A673 (cell line): ENCODE measurements at regions not wholly inside any gene's neighbourhood (a gene's known extent, or its start where the extent isn't known, plus 50 kb on each side); places are given as distances from the start of the nearest gene placed in this dataset.

Experiments used
- BruUV-seq: library from RNA; stranded (reverse); fragments of 400-500 nt; replicated peaks from 2 replicates; lab custom pipeline; 2021; lab: Mats Ljungman, UMichigan
- CTCF ChIA-PET: fragments of 300-600 bp; sonication (Branson Sonifier 250); formaldehyde crosslinking; loops from one replicate; lab custom pipeline; 2022; ENCODE audit warnings: antibody characterized with exemption; lab: Charles Lee
- POLR2A ChIA-PET: fragments of 300-600 bp; sonication (Branson Sonifier 250); formaldehyde crosslinking; loops from one replicate; lab custom pipeline; 2022; ENCODE audit warnings: antibody characterized with exemption; ENCODE audit not compliant: low non-redundant PET; lab: Charles Lee
- DNase-seq: peaks from one replicate; pipeline ENCODE4 v3.0.0-alpha.2; 2015; ENCODE audit warnings: low spot score
- H3K27ac ChIP-seq: fragments of 200-600 bp; sonication (generic); 2 replicates; pipeline ENCODE4 v1.5.1; 2016; ENCODE audit warnings: mixed run types, low read depth, mild to moderate bottlenecking, mixed read lengths, antibody characterized with exemption, low read length; ENCODE audit not compliant: poor library complexity, severe bottlenecking
- H3K27me3 ChIP-seq: fragments of 200-600 bp; sonication (generic); replicated peaks from 2 replicates; pipeline ENCODE4 v1.6.1; 2017; ENCODE audit warnings: mixed run types, low read depth, mild to moderate bottlenecking, mixed read lengths, antibody characterized with exemption, low read length; ENCODE audit not compliant: insufficient read depth, poor library complexity
- H3K36me3 ChIP-seq: fragments of 200-600 bp; sonication (generic); 2 replicates; pipeline ENCODE4 v1.6.1; 2016; ENCODE audit warnings: mixed run types, mild to moderate bottlenecking, mixed read lengths, antibody characterized with exemption, low read length; ENCODE audit not compliant: insufficient read depth, poor library complexity, severe bottlenecking
- H3K4me1 ChIP-seq: fragments of 200-600 bp; sonication (generic); 2 replicates; pipeline ENCODE4 v1.6.1; 2017; ENCODE audit warnings: mixed run types, mild to moderate bottlenecking, mixed read lengths, antibody characterized with exemption, low read length; ENCODE audit not compliant: insufficient read depth, poor library complexity, severe bottlenecking
- H3K4me3 ChIP-seq: fragments of 200-600 bp; sonication (generic); 2 replicates; pipeline ENCODE4 v1.5.1; 2016; ENCODE audit warnings: low read depth, mixed run types, mild to moderate bottlenecking, mixed read lengths, low read length; ENCODE audit not compliant: poor library complexity, severe bottlenecking
- H3K9me3 ChIP-seq: fragments of 200-600 bp; sonication (generic); 2 replicates; pipeline ENCODE4 v1.6.1; 2016; ENCODE audit warnings: mixed run types, low read depth, mild to moderate bottlenecking, mixed read lengths, antibody characterized with exemption, low read length; ENCODE audit not compliant: poor library complexity, severe bottlenecking
- EZH2 ChIP-seq: fragments of 200-600 bp; sonication (generic); IDR thresholded peaks from 2 replicates; pipeline ENCODE4 v1.6.1; 2017; ENCODE audit warnings: borderline replicate concordance, low read depth, mild to moderate bottlenecking, mixed read lengths, antibody characterized with exemption, low read length; ENCODE audit not compliant: poor library complexity, severe bottlenecking
- intact Hi-C: fragments of 100-400 bp; cut with micrococcal nuclease; formaldehyde crosslinking; loops from one replicate; pipeline ENCODE4 v1.10.0; 2022; ENCODE audit not compliant: unreplicated experiment
- TF ChIP-seq, protein P1 (sequence below): fragments of 300-800, 200-600 bp; sonication (generic); conservative IDR thresholded peaks from 2 replicates; pipeline ENCODE4 v1.5.1; 2017; ENCODE audit warnings: low read depth, mild to moderate bottlenecking, antibody characterized with exemption, low read length, moderate library complexity, mixed read lengths

DNA sequence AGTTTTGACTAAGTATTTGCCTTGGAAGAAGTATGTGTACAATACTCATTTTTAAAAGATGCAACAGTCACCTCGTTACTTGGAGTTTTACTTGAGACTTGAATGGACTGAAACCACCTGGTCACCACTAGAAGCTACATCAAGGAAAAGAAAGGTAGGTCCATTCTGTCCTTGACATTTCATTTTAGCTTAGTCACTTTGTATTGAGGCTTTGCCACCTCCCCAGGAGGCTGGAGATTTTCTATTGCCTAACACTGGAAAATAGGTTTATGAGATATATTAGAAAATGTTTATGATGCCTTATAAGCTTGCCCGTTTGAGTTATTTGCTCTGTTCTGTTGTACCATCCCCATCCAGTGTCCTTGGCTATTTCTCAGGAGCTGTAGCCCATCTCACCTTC is 107.9 kb upstream of the ETAA1 start:
- no TSS peak for BruUV-seq
- Histone ChIP-seq H3K36me3 (no peaks in the 10 kb centered on the region), H3K9me3 (no peaks in the 10 kb centered on the region), H3K4me1 (no peaks in the 10 kb centered on the region), H3K27me3 (no peaks in the 10 kb centered on the region), H3K27ac (no peak overlapping the region), H3K4me3 (no peak overlapping the region)
- ChIA-PET POLR2A (no interaction called here), CTCF (no interaction called here)
- intact Hi-C loops = no loop called here
- TF ChIP-seq, protein P1, sequence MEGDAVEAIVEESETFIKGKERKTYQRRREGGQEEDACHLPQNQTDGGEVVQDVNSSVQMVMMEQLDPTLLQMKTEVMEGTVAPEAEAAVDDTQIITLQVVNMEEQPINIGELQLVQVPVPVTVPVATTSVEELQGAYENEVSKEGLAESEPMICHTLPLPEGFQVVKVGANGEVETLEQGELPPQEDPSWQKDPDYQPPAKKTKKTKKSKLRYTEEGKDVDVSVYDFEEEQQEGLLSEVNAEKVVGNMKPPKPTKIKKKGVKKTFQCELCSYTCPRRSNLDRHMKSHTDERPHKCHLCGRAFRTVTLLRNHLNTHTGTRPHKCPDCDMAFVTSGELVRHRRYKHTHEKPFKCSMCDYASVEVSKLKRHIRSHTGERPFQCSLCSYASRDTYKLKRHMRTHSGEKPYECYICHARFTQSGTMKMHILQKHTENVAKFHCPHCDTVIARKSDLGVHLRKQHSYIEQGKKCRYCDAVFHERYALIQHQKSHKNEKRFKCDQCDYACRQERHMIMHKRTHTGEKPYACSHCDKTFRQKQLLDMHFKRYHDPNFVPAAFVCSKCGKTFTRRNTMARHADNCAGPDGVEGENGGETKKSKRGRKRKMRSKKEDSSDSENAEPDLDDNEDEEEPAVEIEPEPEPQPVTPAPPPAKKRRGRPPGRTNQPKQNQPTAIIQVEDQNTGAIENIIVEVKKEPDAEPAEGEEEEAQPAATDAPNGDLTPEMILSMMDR = no peak
- TF ChIP-seq EZH2 = no peak
- no peak for DNase-seq

DNA sequence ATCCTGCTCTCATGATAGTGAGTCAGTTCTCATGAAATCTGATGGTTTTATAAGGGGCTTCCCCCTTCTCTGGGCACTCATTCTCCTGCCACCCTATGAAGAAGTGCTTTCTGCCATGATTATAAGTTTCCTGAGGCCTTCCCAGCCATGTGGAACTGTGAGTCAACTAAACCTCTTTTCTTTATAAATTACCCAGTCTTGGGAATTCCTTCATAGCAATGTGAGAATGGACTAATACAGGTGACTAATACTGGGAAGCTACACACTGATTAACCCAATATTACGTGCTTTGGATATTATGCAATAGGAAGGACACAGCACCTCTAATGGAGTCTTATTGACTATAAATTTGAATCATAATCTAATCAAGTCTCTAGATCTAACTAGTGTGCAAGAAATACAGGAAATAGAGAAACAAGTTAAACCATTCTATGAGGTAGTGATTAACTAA is 107.2 kb upstream of the ETAA1 start:
- H3K4me3 ChIP-seq = no peak overlapping the region
- H3K9me3 ChIP-seq = no peaks in the 10 kb centered on the region
- ChIA-PET POLR2A (no interaction called here), CTCF (no interaction called here)
- no TSS peak for BruUV-seq
- no peak overlapping the region for H3K27ac ChIP-seq
- H3K36me3 ChIP-seq = no peaks in the 10 kb centered on the region
- intact Hi-C loops = no loop called here
- TF ChIP-seq, protein P1 = no peak
- TF ChIP-seq EZH2 = no peak
- DNase-seq = peak; percentile 19
- no peaks in the 10 kb centered on the region for H3K27me3 ChIP-seq
- no peaks in the 10 kb centered on the region for H3K4me1 ChIP-seq

DNA sequence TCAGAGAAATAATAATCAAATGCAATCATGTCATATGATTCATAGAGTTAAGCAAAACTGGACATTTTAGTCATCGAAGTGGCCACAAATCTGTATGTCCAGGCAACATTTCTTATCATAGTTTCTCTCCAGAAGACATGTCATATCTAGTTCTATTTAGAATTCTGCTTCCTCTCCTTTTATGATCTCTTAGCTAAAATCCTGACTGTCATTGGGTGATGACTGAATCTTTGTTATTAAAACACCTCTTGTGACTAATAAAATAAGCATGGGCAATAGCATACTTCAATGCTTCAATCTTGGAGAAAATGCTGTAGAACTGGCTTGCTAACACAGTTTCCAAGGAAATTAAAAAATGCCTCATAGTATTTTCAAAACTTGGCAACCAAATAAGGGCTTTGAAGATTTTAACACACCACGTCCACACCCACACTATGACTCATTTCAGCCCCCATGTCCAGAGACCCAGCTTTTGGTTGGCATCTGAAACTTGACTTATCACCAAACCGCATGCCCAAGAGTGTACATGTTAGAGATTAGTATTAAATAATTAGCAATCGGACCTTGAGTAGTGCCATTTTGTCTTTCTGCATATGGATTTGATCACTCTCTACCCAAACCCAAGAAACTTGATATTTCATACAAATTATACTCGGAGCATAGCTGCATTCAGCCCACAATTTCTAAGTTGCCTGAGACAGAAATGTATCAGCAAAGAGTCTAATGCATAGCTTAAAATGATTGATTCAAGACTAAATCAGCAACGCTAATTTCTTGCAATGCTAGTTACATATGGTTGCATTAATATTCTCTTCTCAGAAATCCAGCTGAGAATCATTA is 106.5 kb upstream of the ETAA1 start:
- no TSS peak for BruUV-seq
- H3K36me3 ChIP-seq = no peaks in the 10 kb centered on the region
- DNase-seq = peak; percentile 21
- CTCF ChIA-PET = no interaction called here
- TF ChIP-seq EZH2 = no peak
- TF ChIP-seq, protein P1 = no peak
- intact Hi-C loops = no loop called here
- POLR2A ChIA-PET = no interaction called here
- no peaks in the 10 kb centered on the region for H3K27me3 ChIP-seq
- no peak overlapping the region for H3K27ac ChIP-seq
- H3K4me3 ChIP-seq = no peak overlapping the region
- no peaks in the 10 kb centered on the region for H3K9me3 ChIP-seq
- no peaks in the 10 kb centered on the region for H3K4me1 ChIP-seq
